GM18519 (cell line): ENCODE measurements at regions not wholly inside any gene's neighbourhood (a gene's known extent, or its start where the extent isn't known, plus 50 kb on each side); places are given as distances from the start of the nearest gene placed in this dataset.

ENCODE experiments used
- ATAC-seq: cut with Tn5 transposase; IDR thresholded peaks from one replicate; pipeline ENCODE4 v1.9.1; 2021; ENCODE audit warnings: mild to moderate bottlenecking, moderate library complexity; ENCODE audit not compliant: unreplicated experiment, low FRiP score

GRCh38 chr7:89401099-89401498 lies 605.6 kb upstream of the TEX47 start:
- ATAC-seq = no peak

GRCh38 chr7:89401690-89402089 lies 606.2 kb upstream of the TEX47 start:
- ATAC-seq = no peak

- no peak for ATAC-seq
These were observed 656.4 kb upstream of the TEX47 start for GRCh38 chr7:89451911-89452310.

- no peak for ATAC-seq
These were observed 661.0 kb upstream of the TEX47 start for GRCh38 chr7:89456556-89456955.

GRCh38 chr7:89458114-89458513 lies 662.6 kb upstream of the TEX47 start:
- ATAC-seq = no peak

GRCh38 chr7:89474456-89474855 lies 678.9 kb upstream of the TEX47 start:
- ATAC-seq = no peak

GRCh38 chr7:89477991-89478390 lies 676.3 kb upstream of the STEAP1 start:
- no peak for ATAC-seq

GRCh38 chr7:89495704-89496103 lies 658.6 kb upstream of the STEAP1 start:
- ATAC-seq = no peak

GRCh38 chr7:89500084-89500483 lies 654.2 kb upstream of the STEAP1 start:
- ATAC-seq = no peak

- ATAC-seq = no peak
These were observed 651.0 kb upstream of the STEAP1 start for GRCh38 chr7:89503281-89503680.

GRCh38 chr7:89507034-89507433 lies 647.2 kb upstream of the STEAP1 start:
- ATAC-seq = no peak

GRCh38 chr7:89511900-89512299 lies 642.4 kb upstream of the STEAP1 start:
- ATAC-seq = no peak

- no peak for ATAC-seq
These were observed 639.3 kb upstream of the STEAP1 start for GRCh38 chr7:89514970-89515369.

GRCh38 chr7:89517815-89518214 lies 636.5 kb upstream of the STEAP1 start:
- ATAC-seq = no peak

GRCh38 chr7:89549768-89550167 lies 604.5 kb upstream of the STEAP1 start:
- no peak for ATAC-seq

- ATAC-seq = no peak
These were observed 600.1 kb upstream of the STEAP1 start for GRCh38 chr7:89554209-89554608.

- ATAC-seq = no peak
These were observed 594.7 kb upstream of the STEAP1 start for GRCh38 chr7:89559596-89559995.

GRCh38 chr7:89563597-89563996 lies 590.7 kb upstream of the STEAP1 start:
- ATAC-seq = no peak

GRCh38 chr7:89584896-89585295 lies 569.4 kb upstream of the STEAP1 start:
- ATAC-seq = no peak

- no peak for ATAC-seq
These were observed 561.1 kb upstream of the STEAP1 start for GRCh38 chr7:89593125-89593524.

- no peak for ATAC-seq
These were observed 551.3 kb upstream of the STEAP1 start for GRCh38 chr7:89602984-89603383.

- no peak for ATAC-seq
These were observed 548.9 kb upstream of the STEAP1 start for GRCh38 chr7:89605362-89605761.

GRCh38 chr7:89606511-89606910 lies 547.8 kb upstream of the STEAP1 start:
- ATAC-seq = no peak
